Transverse colon (tissue), 4 donors: ENCODE measurements at regions not wholly inside any gene's neighbourhood (a gene's known extent, or its start where the extent isn't known, plus 50 kb on each side); places are given as distances from the start of the nearest gene placed in this dataset.

Experiments used
- EP300 ChIP-seq: sonication (generic); formaldehyde crosslinking; IDR thresholded peaks from one replicate; pipeline ENCODE4 v1.6.1; 2017; ENCODE audit warnings: antibody characterized with exemption, low read depth
- POLR2A ChIP-seq: fragments of 450-650 bp; IDR thresholded peaks from one replicate; pipeline ENCODE4 v1.6.1; 2016; ENCODE audit warnings: antibody characterized with exemption, mild to moderate bottlenecking, moderate library complexity
- POLR2AphosphoS5 ChIP-seq, 3 donors: sonication (generic); formaldehyde crosslinking; IDR thresholded peaks; one replicate each; pipeline ENCODE4 v1.6.1; 2016; ENCODE audit warnings: antibody characterized with exemption in 3 of 3
- TF ChIP-seq, protein P1 (sequence below), 5 experiments: fragments of 200-600 bp in 3 of 5; fragments of 450-650 bp in 2 of 5; sonication (generic) in 3 of 5; IDR thresholded peaks; 1 replicate in 2 of 5; 2 replicates in 3 of 5; pipeline ENCODE4 v1.5.1; 2016 to 2017; ENCODE audit warnings: antibody characterized with exemption in 5 of 5, inconsistent platforms in 3 of 5, mild to moderate bottlenecking in 2 of 5, moderate library complexity in 1 of 5

DNA sequence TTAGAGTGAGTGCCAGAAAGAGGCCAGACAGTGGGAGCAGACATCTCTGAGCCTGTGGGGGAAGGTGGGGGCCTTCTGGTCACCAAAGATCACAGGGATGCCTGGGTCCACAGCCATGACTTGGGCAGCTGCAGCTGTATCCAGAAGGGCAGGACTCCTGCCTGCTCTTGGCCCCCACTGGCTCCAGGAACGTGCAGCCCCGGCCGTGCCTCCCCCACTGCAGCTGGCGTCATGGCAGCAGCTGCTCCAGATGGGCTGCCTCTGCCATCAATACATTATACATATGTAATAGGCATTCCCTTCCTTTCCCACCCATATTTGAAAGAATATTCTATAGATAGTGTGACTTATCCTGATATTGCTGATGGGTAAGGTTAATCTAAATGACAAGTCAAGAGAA lies 195.5 kb upstream of the SNX19 start:
- TF ChIP-seq, protein P1, sequence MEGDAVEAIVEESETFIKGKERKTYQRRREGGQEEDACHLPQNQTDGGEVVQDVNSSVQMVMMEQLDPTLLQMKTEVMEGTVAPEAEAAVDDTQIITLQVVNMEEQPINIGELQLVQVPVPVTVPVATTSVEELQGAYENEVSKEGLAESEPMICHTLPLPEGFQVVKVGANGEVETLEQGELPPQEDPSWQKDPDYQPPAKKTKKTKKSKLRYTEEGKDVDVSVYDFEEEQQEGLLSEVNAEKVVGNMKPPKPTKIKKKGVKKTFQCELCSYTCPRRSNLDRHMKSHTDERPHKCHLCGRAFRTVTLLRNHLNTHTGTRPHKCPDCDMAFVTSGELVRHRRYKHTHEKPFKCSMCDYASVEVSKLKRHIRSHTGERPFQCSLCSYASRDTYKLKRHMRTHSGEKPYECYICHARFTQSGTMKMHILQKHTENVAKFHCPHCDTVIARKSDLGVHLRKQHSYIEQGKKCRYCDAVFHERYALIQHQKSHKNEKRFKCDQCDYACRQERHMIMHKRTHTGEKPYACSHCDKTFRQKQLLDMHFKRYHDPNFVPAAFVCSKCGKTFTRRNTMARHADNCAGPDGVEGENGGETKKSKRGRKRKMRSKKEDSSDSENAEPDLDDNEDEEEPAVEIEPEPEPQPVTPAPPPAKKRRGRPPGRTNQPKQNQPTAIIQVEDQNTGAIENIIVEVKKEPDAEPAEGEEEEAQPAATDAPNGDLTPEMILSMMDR (IDR thresholded peaks at IDR 0.05) = no peak
- TF ChIP-seq POLR2A (no peak), POLR2AphosphoS5 (IDR thresholded peaks at IDR 0.05) (no peak), EP300 (no peak)
